HG03025 (cell line): ENCODE measurements at regions not wholly inside any gene's neighbourhood (a gene's known extent, or its start where the extent isn't known, plus 50 kb on each side); places are given as distances from the start of the nearest gene placed in this dataset.

Source experiments
- ATAC-seq: cut with Tn5 transposase; IDR thresholded peaks from one replicate; pipeline ENCODE4 v1.9.1; 2021; ENCODE audit warnings: mild to moderate bottlenecking, moderate library complexity; ENCODE audit not compliant: unreplicated experiment, low FRiP score

DNA sequence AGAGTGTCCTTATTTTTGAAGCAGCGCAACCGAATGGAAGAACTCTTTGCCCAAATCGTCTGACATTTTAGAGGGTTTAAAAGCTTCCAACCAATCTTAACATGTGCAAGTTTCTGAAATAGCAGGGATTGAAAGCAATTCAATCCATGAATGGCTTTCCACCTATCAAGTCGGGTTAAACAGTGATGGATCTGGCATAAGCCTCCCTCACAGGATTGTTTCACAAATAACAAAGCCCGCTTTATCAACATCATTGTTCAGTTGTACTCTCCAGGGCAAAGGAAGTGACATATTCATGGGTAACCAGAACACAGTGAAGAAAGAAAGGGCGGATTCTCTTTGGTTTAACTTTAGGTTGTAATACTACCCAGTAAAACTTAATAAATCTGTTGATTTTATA, 497.3 kb downstream of the MTRR start:
- ATAC-seq, result no peak

DNA sequence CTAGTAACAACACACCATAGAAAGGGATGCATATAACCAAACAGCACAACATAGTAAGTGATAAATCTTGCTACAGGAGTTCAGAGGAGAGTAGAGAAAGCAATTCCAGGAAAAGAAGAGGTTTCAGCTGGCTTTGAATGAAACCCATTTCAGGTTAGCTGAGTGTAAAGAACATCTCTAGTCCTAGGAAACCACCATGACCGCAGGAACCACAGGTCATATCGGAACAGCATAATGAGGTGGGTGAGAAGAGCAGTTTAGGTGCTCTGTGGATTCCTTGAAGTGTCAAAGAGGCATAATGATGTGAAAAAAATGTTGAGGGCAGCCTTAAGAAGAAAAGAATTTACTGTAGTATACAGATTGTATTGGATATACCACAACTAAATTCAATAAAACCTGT, 507.5 kb downstream of the MTRR start:
- ATAC-seq, result no peak

DNA sequence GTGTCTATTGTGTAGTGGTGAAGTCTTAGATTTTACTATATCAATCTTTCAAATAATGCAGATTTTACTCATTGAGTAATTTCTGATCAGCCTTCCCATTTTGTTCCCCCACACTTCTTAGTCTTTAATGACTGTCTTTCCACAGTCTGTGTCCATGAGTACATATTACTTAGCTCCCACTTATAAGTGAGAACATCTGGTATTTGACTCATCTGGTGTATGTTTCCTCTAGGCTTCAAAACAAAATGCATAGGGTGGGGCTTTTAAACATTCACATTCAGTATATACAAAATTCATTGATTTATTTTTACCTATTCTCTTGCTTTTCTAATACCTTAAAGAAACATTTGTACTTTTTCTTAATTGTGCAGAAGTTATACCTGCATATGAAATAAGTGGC, 513.0 kb downstream of the MTRR start:
- ATAC-seq, result no peak

DNA sequence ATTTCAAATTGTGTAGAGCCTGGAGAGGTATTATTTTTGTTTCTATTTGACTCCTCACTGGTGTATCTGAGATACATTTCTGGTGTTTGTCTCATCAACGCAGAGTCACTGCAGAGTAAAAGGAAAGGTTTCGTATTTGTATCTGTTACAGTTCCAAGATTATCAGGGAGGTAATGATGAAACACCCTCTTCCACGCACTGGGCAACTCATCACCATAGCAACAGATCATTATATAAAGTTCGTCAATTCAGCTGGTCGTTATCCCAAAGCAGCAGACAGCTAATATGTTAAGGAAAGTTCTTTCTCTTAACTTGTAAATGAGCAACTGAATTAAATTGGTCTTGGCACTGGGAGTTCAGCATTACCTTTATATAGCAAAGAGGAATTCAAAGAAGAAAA, 513.5 kb downstream of the MTRR start:
- ATAC-seq, result no peak

DNA sequence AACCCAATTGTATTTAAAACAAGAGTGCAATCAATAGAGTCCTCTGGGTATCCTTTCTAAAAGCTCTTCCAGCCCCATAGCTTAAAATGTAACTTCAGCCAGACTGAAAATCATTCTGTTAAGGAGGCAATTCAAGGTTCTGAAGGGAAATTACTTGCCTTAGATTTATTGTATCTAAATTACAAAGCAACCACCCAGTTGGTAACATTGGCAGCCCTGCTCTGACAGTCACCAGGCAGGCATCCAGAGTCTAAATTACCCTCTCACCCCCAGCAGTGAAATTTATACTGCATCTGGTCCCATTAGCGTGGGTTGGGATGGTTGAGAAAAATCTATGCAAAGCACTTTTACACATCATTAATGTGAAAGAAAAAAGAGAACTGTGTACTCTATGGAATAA, 514.7 kb downstream of the MTRR start:
- no peak for ATAC-seq

DNA sequence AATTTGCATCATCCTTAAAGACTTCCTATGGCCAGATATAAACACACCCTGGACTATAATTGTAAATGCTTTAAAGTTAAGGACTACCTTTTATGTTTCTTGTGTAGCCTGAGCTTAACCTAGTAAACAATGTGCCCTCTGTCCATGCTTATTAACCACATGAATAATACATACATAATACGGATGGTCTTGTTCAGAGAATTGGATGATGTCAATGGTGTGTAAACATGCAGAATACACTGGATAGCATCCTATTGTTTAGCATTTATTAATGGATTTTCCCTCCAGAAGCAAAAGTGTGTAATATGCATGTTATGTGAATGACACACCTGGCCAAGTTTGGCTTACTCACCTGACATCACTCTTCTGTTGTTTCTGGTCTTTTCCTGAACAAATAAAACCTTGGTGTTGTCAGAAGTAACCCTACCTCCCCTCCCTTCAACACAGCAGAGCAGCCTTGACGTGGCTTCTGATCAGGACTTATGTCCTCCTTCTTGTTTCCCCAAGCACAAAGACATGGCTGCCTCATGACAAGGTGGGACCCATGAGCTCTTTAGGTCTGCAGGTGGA, 517.9 kb downstream of the MTRR start:
- ATAC-seq, result no peak

DNA sequence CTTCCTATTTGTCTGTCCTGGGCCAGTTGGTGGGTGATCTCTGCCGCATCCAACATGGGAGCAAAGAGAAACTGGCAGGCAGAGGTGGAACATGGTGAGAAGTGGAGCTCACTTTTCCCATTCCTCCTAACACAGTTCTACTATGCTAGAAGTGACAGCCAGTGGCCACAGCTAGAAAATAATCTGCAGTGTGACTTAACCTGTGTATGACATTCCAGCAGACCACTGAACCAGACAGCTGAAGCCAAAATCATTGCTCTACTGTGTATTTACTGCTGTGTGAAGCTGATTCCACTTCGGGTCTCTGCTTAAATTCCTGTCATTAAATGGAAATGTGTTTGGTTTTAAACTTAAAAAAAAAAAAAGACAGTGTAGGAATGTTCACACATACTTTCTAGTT, 523.0 kb downstream of the MTRR start:
- no peak for ATAC-seq

DNA sequence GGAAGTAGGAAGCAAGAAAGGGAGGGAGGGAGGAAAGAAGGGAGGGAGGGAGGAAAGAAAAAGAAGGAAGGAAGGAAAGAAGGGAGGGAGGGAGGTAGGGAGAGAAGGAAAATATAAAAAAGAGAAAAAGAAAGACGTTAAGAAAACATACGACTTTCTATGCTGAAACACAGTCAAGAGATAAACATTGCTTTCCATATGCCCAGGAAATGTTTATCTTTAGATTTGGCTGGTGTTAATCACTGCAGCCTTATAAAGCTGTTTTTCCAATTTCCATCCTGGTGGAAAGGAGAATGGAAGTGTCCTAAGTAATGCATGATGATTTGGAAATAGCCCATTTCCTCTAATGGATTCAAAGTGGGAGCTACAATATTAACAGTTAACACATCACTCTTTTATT, 524.3 kb downstream of the MTRR start:
- ATAC-seq, result no peak

DNA sequence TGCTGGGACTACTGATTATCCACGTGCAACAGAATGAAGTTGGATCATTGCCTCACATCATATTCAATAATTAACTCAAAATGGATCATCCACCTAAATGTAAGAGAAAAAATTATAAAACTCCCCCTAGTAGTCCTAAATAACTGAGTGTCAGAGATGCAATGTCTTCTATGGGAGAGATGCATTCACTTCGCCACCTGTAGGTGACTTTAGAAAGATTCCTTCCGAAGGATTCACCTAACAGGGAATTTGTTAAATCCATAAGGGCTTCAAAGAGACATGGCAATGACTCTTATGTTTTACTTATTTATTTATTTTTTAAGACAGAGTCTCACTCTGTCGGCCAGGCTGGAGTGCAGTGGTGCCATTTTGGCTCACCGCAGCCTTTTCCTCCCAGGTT, 526.0 kb downstream of the MTRR start:
- ATAC-seq, result no peak

DNA sequence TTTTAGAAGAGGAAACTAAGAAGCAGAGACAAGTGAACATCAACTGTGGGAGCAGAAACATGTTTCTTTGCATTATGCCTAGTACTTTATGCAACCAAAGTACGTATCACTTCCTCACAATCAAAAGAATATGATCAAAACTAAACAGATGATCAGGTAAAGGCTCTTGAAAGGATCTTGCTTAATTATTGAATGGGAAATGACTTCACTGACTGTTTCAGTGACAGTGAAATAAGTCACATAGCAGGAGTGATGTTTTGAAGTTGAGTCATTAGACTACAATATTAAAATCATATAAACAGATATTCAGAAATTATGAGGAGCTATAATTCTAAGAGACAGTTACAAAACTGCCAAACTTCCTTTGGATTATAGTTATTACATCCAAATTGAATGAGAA, 527.3 kb downstream of the MTRR start:
- ATAC-seq, result no peak

DNA sequence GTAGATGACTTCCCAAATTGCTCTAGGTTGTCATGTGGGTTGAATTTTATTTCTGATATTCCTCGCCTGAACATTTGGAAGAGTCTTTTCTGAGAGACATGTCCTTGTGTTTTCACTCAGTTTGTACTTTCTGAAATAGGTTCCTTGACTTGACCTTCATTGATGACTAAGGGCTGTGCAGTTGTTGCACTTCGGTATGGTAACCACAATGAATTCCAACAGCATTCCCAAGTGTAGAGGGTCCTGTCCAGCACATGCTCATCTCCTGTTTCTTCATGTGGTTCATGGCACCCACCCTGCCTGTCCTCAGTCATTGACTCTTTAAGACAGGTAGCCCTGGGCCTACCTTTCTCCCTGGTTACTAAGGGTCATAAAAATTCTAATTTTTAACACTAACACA, 527.8 kb downstream of the MTRR start:
- no peak for ATAC-seq

DNA sequence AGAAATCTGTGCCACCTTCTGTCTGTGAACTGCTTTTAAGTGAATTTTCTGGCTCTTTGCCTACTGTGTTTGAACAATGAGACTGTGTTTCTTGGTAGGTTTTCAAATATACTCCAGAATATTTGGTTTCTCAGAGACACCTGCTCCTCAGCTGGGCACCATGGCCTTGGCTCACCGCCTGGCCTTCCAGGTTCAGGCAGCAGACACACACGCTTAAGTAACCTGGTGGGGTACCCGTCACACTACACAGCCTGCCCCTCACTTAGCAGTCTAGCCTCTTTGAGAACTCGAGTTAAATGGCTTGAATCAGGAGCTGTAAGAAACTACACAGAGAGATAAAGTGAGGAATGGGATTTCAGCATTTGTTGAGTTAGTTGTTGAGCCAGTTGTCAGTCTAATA, 530.5 kb downstream of the MTRR start:
- no peak for ATAC-seq

DNA sequence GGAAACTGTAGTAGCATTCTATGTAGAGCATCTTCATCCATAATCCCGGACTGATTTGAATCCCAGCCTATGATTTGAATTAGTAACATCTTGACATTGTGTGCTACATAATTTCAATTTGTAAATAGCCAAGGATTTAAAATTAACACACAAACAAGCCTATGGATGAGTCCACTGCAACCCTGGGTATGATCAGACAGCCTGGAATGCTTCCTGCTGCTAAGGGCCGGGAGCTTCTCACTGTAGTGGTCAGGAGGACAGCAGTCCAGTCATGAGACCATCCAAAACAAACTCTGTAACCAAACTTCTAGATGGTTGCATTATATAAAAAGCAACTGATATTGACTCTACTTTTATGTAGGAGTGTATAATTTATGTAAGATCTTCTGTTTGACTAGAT, 539.3 kb downstream of the MTRR start:
- no peak for ATAC-seq

DNA sequence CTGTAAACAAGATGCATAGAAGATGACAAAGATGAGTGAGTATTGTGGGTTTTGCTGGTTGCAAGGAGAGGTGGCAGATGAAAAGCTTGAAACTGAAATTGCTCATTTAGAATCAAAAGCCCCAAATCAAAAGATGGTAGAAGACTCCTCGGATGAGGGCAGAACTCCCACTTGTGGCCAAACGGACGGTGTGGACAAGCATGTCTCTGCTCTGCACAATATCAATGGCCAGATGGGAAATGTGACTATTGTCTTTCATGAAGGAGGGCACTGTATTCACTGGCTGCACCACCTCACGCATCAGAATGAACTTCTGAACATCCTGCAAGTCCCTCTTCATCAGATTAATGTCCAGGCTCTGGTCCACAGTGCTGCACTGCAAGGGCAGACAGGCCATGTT, 541.7 kb downstream of the MTRR start:
- ATAC-seq, result no peak

DNA sequence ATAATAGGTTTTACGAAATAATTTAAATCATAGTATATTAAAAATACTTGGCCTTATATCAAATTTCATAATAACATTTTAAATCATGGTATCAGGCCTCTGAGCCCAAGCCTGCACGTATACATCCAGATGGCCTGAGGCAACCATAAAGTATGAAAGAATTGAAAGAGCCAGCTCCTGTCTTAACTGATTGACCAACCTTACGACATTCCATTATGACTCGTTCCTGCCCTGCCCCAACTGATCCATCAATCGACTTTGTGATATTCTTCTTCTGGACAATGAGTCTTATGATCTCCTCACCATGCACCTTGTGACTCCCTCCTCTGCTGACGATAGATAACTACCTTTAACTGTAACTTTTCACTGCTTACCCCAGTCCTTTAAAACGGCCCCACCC, 545.0 kb downstream of the MTRR start:
- no peak for ATAC-seq

DNA sequence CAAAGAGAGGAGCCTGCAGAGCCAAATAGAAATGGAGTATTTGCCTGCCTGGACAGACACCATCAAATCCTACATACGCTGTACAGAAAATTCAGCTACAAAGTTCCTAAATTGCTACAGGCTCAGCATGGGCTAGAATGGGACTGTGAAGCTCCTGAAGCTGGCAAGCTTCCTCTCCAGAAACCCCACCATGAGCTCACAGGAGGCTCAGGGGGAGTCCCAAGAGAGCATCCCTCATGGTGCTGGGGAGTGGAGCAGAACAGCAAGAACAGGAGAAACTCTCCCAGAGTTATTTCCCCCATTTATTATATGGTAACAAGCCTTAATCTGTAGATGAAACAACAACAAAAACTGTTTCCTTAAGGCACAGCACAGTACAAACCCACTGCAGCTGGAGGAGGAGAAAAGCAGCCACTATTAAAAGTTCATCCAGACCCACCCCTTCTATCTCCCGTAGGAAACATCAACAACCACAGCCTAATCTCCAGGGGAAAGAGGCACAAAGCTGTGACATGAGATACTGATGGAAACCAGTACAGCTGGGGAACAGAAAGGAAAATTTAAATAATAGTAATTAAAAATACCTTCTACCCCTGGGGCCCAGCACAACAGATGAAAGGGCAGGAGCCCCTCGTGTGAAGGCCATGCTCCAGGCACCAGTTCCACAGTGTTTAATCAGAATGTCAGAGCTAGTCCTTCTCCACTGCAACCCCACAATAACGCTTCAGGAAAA, 548.5 kb downstream of the MTRR start:
- no peak for ATAC-seq

DNA sequence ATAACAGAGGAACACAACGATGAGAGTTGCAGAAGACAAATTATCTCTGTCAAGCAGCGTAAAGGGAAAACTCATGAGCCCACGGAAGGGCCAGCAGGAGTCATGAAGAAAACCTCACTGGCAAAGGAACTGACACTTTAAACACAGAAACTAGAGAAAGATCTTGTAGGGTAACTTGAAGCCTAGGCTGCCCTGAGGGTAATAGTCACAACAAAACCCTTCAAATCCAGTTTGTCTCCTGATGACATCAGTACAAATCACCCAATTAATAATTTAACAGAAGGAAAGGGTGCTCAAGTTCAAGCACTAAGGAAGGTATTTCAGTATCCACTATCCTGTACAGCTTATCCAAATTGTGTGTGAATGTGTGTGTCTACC, 549.1 kb downstream of the MTRR start:
- ATAC-seq, result no peak

DNA sequence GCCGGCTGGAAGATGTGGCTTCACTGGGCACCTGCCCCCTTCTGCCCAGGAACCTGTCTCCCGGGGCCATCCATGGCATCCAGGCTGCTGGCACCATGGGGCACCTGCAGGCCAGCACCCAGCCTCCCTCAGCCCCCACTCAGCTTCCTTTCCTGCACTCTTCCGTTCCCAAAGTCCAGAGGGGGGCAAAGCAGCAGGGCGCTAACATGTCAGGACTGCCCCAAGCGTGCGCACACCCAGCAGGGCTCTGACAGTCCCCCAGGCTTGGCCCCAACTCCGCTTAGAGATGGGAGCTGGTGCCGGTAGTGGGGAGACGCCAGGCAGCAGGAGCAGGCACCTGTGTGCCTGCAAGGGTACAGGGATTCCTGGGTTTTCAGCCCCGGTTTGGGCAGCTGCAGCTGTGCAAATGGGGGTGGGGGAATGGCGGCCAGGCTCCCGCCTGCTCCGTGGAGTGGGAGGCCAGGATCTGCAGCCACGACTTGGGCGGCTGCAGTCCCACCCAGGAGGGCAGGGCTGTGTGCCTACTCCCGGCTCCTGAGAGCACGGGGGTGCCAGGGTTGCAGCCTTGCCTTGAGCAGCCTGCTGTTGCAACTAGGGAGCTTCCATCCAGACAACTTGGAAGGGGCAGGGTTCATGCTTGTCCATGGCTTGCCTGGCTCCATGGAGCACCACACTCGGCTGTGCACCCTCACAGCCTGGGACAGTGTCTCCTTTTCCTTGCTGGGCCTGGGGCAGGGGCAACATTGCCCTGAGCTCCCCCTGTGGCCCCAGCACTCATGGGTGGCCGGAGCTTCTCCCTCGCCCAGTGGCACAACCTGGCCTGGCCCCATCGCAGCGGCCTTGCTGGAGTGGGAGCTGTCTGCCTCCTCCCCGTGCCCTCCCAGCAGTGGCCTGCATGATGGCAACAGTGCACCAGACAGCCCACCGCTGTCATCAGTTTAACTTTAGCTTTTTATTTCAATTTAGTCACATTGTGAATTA, 561.1 kb downstream of the MTRR start:
- ATAC-seq, result no peak

DNA sequence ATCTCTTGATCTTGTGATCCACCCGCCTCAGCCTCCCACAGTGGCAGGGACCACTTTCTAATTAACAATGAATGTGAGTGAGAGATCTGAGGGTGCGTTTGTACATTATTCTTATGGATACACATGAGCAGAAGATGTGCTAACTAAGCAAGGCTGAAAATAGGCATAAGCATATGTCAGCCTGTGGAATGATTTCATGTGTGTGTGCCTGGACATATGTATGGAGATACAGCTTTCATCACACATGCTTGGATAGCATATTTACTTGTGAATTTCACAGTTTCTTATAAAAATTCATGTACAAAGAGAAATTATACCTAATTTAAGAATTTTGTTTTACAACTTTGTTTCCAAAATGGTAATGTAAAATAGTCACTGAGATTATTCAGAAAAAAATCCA, 565.6 kb downstream of the MTRR start:
- ATAC-seq, result no peak

DNA sequence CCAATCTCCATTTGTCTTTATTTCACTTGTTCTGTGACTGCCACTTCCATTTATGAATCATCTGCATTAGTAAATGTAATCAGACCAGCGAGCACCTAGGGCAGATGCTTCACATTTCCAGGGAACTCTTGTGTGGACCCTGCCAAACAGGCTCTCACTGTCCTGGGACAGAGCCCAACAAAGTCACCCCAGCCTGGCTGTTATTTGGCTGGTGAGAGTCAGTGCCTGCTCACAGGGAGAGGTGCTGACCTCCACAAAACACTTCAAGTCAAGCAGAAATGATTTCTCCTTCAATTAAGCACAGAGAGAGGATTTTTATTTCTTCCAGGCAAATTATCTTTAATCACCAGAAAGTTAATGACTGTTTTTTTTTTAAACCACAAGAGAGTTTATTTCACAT, 568.0 kb downstream of the MTRR start:
- ATAC-seq, result no peak

DNA sequence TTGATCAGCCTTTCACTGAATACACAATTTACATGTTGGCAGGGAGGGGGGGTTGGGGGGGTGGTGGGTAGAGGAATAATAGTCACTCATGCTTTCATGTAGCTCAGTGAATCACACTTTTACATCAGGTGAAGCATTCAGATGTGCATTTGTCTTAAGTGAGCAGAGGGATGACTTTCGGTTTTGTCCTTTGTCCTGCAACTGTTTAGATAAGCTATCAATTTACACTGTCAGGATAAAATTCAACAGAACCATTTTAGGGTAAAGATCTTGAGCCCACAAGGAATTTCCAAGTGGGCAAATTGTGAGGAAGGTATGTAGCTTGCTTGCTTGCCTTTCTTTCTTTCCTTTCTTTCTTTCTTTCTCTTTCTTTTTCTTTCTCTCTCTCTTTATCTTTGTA, 576.2 kb downstream of the MTRR start:
- ATAC-seq, result no peak

DNA sequence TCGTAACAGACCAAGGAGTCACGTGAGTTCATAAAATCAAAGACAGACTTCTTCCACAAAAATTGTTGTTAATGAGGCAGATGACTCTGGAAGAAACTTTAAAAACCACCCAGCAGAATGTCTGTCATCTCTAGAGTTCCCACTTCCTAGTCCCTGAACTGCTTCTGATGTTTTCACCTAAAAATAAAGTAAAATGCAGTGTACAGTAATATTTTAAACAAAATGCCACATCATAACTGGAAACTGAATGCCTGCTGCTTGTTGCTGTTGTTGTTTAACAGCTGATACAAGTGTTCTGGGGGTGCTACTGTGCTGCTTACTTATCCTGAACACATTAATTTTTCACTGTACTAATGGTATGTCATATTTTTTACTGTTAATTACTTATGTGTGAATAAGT, 577.2 kb downstream of the MTRR start:
- peak; percentile 48 for ATAC-seq
